ENCODE measurements at regions not wholly inside any gene's neighbourhood (a gene's known extent, or its start where the extent isn't known, plus 50 kb on each side); places are given as distances from the start of the nearest gene placed in this dataset.

- no peak overlapping the region for H3K4me3 Mint-ChIP-seq
- no peaks in the 10 kb centered on the region for H3K36me3 Mint-ChIP-seq (ENCODE audit: low read depth)
- H3K27ac Mint-ChIP-seq: no peak overlapping the region
- no peaks in the 10 kb centered on the region for H3K9me3 Mint-ChIP-seq
- H3K4me1 Mint-ChIP-seq (ENCODE audit: low read depth): peaks cover 3% of the 10 kb centered on the region
- peaks cover 49% of the 10 kb centered on the region for H3K27me3 Mint-ChIP-seq
- no peak for DNase-seq
Observed at GRCh38 chr14:101408077-101408831, 153.0 kb upstream of the DIO3 start.

- peaks cover 48% of the 10 kb centered on the region for H3K27me3 Mint-ChIP-seq
- no peak overlapping the region for H3K27ac Mint-ChIP-seq
- no peaks in the 10 kb centered on the region for H3K36me3 Mint-ChIP-seq (ENCODE audit: low read depth)
- H3K9me3 Mint-ChIP-seq: no peaks in the 10 kb centered on the region
- peaks cover 3% of the 10 kb centered on the region for H3K4me1 Mint-ChIP-seq (ENCODE audit: low read depth)
- DNase-seq: no peak
- H3K4me3 Mint-ChIP-seq: no peak overlapping the region
Observed at GRCh38 chr14:101409006-101409543, 152.2 kb upstream of the DIO3 start.

GRCh38 chr14:101410126-101410525 lies 151.2 kb upstream of the DIO3 start:
- H3K4me3 Mint-ChIP-seq: no peak overlapping the region
- no peak overlapping the region for H3K27ac Mint-ChIP-seq
- no peaks in the 10 kb centered on the region for H3K36me3 Mint-ChIP-seq (ENCODE audit: low read depth)
- H3K4me1 Mint-ChIP-seq (ENCODE audit: low read depth): peaks cover 3% of the 10 kb centered on the region
- no peak for DNase-seq
- no peaks in the 10 kb centered on the region for H3K9me3 Mint-ChIP-seq
- peaks cover 58% of the 10 kb centered on the region for H3K27me3 Mint-ChIP-seq

- no peak for DNase-seq
- Mint-ChIP-seq H3K4me1 (ENCODE audit: low read depth) (peaks cover 3% of the 10 kb centered on the region), H3K36me3 (ENCODE audit: low read depth) (no peaks in the 10 kb centered on the region), H3K27me3 (peaks cover 68% of the 10 kb centered on the region), H3K4me3 (no peak overlapping the region), H3K27ac (no peak overlapping the region), H3K9me3 (no peaks in the 10 kb centered on the region)
Observed at GRCh38 chr14:101411151-101411550, 150.1 kb upstream of the DIO3 start.

GRCh38 chr14:101411779-101412178 lies 149.5 kb upstream of the DIO3 start:
- Mint-ChIP-seq H3K4me3 (no peak overlapping the region), H3K9me3 (no peaks in the 10 kb centered on the region), H3K27ac (no peak overlapping the region), H3K4me1 (ENCODE audit: low read depth) (peaks cover 3% of the 10 kb centered on the region), H3K27me3 (peaks cover 73% of the 10 kb centered on the region), H3K36me3 (ENCODE audit: low read depth) (no peaks in the 10 kb centered on the region)
- DNase-seq: no peak

- peaks cover 68% of the 10 kb centered on the region for H3K27me3 Mint-ChIP-seq
Observed at GRCh38 chr14:101412739-101413138, 148.6 kb upstream of the DIO3 start.

GRCh38 chr14:101417434-101417833 lies 143.9 kb upstream of the DIO3 start:
- DNase-seq: no peak
- H3K4me1 Mint-ChIP-seq (ENCODE audit: low read depth): no peaks in the 10 kb centered on the region
- peaks cover 3% of the 10 kb centered on the region for H3K9me3 Mint-ChIP-seq
- no peak overlapping the region for H3K27ac Mint-ChIP-seq
- H3K4me3 Mint-ChIP-seq: no peak overlapping the region
- H3K27me3 Mint-ChIP-seq: peaks cover 64% of the 10 kb centered on the region
- no peaks in the 10 kb centered on the region for H3K36me3 Mint-ChIP-seq (ENCODE audit: low read depth)

More at GRCh38 chr14:101412739-101413138, 148.6 kb upstream of the DIO3 start:
- no peak for DNase-seq
- H3K27ac Mint-ChIP-seq: no peak overlapping the region
- peaks cover 2% of the 10 kb centered on the region for H3K9me3 Mint-ChIP-seq
- no peak overlapping the region for H3K4me3 Mint-ChIP-seq
- peaks cover 3% of the 10 kb centered on the region for H3K4me1 Mint-ChIP-seq (ENCODE audit: low read depth)
- H3K36me3 Mint-ChIP-seq (ENCODE audit: low read depth): no peaks in the 10 kb centered on the region

GRCh38 chr14:101418601-101419000 lies 142.7 kb upstream of the DIO3 start:
- H3K27me3 Mint-ChIP-seq: peaks cover 60% of the 10 kb centered on the region
- no peak overlapping the region for H3K4me3 Mint-ChIP-seq

GRCh38 chr14:101426466-101426865 lies 134.8 kb upstream of the DIO3 start:
- Mint-ChIP-seq H3K4me3 (no peak overlapping the region), H3K27ac (no peak overlapping the region), H3K4me1 (ENCODE audit: low read depth) (no peaks in the 10 kb centered on the region), H3K36me3 (ENCODE audit: low read depth) (no peaks in the 10 kb centered on the region), H3K27me3 (peaks cover 65% of the 10 kb centered on the region), H3K9me3 (peaks cover 7% of the 10 kb centered on the region)
- no peak for DNase-seq

More at GRCh38 chr14:101418601-101419000, 142.7 kb upstream of the DIO3 start:
- no peak for DNase-seq
- Mint-ChIP-seq H3K9me3 (peaks cover 3% of the 10 kb centered on the region), H3K4me1 (ENCODE audit: low read depth) (no peaks in the 10 kb centered on the region), H3K36me3 (ENCODE audit: low read depth) (no peaks in the 10 kb centered on the region), H3K27ac (no peak overlapping the region)

- Mint-ChIP-seq H3K27me3 (peaks cover 72% of the 10 kb centered on the region), H3K36me3 (ENCODE audit: low read depth) (no peaks in the 10 kb centered on the region), H3K4me1 (ENCODE audit: low read depth) (no peaks in the 10 kb centered on the region), H3K4me3 (no peak overlapping the region), H3K9me3 (peaks cover 7% of the 10 kb centered on the region), H3K27ac (no peak overlapping the region)
- DNase-seq: no peak
Observed at GRCh38 chr14:101428409-101428808, 132.9 kb upstream of the DIO3 start.

- no peak for DNase-seq
- Mint-ChIP-seq H3K27me3 (peaks cover 81% of the 10 kb centered on the region), H3K4me1 (ENCODE audit: low read depth) (no peaks in the 10 kb centered on the region), H3K27ac (no peak overlapping the region), H3K36me3 (ENCODE audit: low read depth) (no peaks in the 10 kb centered on the region), H3K4me3 (no peak overlapping the region), H3K9me3 (no peaks in the 10 kb centered on the region)
Observed at GRCh38 chr14:101435546-101435945, 125.7 kb upstream of the DIO3 start.

- H3K4me3 Mint-ChIP-seq: no peak overlapping the region
- no peak overlapping the region for H3K27ac Mint-ChIP-seq
- H3K36me3 Mint-ChIP-seq (ENCODE audit: low read depth): no peaks in the 10 kb centered on the region
- no peaks in the 10 kb centered on the region for H3K9me3 Mint-ChIP-seq
- no peak for DNase-seq
- H3K27me3 Mint-ChIP-seq: peaks cover 86% of the 10 kb centered on the region
- H3K4me1 Mint-ChIP-seq (ENCODE audit: low read depth): peaks cover 25% of the 10 kb centered on the region
Observed at GRCh38 chr14:101439023-101439422, 122.3 kb upstream of the DIO3 start.

- no peaks in the 10 kb centered on the region for H3K36me3 Mint-ChIP-seq (ENCODE audit: low read depth)
- H3K27ac Mint-ChIP-seq: no peak overlapping the region
- DNase-seq: no peak
- peaks cover 90% of the 10 kb centered on the region for H3K27me3 Mint-ChIP-seq
- H3K4me3 Mint-ChIP-seq: no peak overlapping the region
- H3K9me3 Mint-ChIP-seq: no peaks in the 10 kb centered on the region
- H3K4me1 Mint-ChIP-seq (ENCODE audit: low read depth): peaks cover 29% of the 10 kb centered on the region
Observed at GRCh38 chr14:101440496-101440895, 120.8 kb upstream of the DIO3 start.

- Mint-ChIP-seq H3K27ac (peak overlapping the region; percentile 44), H3K4me3 (no peak overlapping the region), H3K4me1 (ENCODE audit: low read depth) (peaks cover 37% of the 10 kb centered on the region), H3K27me3 (peaks cover 90% of the 10 kb centered on the region), H3K36me3 (ENCODE audit: low read depth) (no peaks in the 10 kb centered on the region), H3K9me3 (no peaks in the 10 kb centered on the region)
- DNase-seq: no peak
Observed at GRCh38 chr14:101441710-101442109, 119.6 kb upstream of the DIO3 start.

GRCh38 chr14:101442451-101442850 lies 118.8 kb upstream of the DIO3 start:
- Mint-ChIP-seq H3K4me1 (ENCODE audit: low read depth) (peaks cover 40% of the 10 kb centered on the region), H3K4me3 (peak overlapping the region; percentile 12), H3K27ac (peak overlapping the region; percentile 37), H3K27me3 (peaks cover 91% of the 10 kb centered on the region), H3K36me3 (ENCODE audit: low read depth) (no peaks in the 10 kb centered on the region), H3K9me3 (no peaks in the 10 kb centered on the region)
- DNase-seq: peak; percentile 76
